GM21381 (cell line): ENCODE measurements at regions not wholly inside any gene's neighbourhood (a gene's known extent, or its start where the extent isn't known, plus 50 kb on each side); places are given as distances from the start of the nearest gene placed in this dataset.
"Not testable (repeated sequence)": the region's sequence is repeated elsewhere in the genome, so short reads cannot be mapped to it uniquely, and the experiment has no call there.

Experiments
- ATAC-seq: cut with Tn5 transposase; IDR thresholded peaks from one replicate; pipeline ENCODE4 v1.9.1; 2021; ENCODE audit warnings: mild to moderate bottlenecking, moderate library complexity; ENCODE audit not compliant: unreplicated experiment

GRCh38 chr2:223283329-223283728 is 231.3 kb downstream of the KCNE4 start:
- ATAC-seq: no peak

- ATAC-seq: no peak
These were observed 231.8 kb downstream of the KCNE4 start for GRCh38 chr2:223283771-223284170.

GRCh38 chr2:223285370-223286265 is 233.6 kb downstream of the KCNE4 start:
- no peak for ATAC-seq

- no peak for ATAC-seq
These were observed 242.8 kb downstream of the KCNE4 start for GRCh38 chr2:223294756-223295155.

GRCh38 chr2:223297788-223298187 is 245.8 kb downstream of the KCNE4 start:
- ATAC-seq: no peak

- ATAC-seq: not testable (repeated sequence)
These were observed 246.3 kb downstream of the KCNE4 start for GRCh38 chr2:223298329-223298728.

GRCh38 chr2:223300326-223300725 is 248.3 kb downstream of the KCNE4 start:
- no peak for ATAC-seq

GRCh38 chr2:223306371-223306770 is 254.4 kb downstream of the KCNE4 start:
- peak; percentile 65 for ATAC-seq

- no peak for ATAC-seq
These were observed 260.1 kb downstream of the KCNE4 start for GRCh38 chr2:223311889-223312680.

- ATAC-seq: no peak
These were observed 261.1 kb downstream of the KCNE4 start for GRCh38 chr2:223313101-223313500.

- no peak for ATAC-seq
These were observed 262.8 kb downstream of the KCNE4 start for GRCh38 chr2:223314811-223315210.

- ATAC-seq: no peak
These were observed 263.8 kb downstream of the KCNE4 start for GRCh38 chr2:223315813-223316212.

- ATAC-seq: no peak
These were observed 264.4 kb downstream of the KCNE4 start for GRCh38 chr2:223316342-223316741.

- ATAC-seq: no peak
These were observed 267.6 kb downstream of the KCNE4 start for GRCh38 chr2:223319601-223320000.

GRCh38 chr2:223324402-223324801 is 272.4 kb downstream of the KCNE4 start:
- ATAC-seq: no peak

- ATAC-seq: no peak
These were observed 273.6 kb downstream of the SCG2 start for GRCh38 chr2:223328578-223328977.

- not testable (repeated sequence) for ATAC-seq
These were observed 271.4 kb downstream of the SCG2 start for GRCh38 chr2:223330747-223331146.

GRCh38 chr2:223338016-223338415 is 264.1 kb downstream of the SCG2 start:
- no peak for ATAC-seq

GRCh38 chr2:223357076-223357475 is 245.1 kb downstream of the SCG2 start:
- no peak for ATAC-seq

- no peak for ATAC-seq
These were observed 239.1 kb downstream of the SCG2 start for GRCh38 chr2:223363085-223363484.

- ATAC-seq: no peak
These were observed 236.9 kb downstream of the SCG2 start for GRCh38 chr2:223365158-223365679.

GRCh38 chr2:223366566-223366965 is 235.6 kb downstream of the SCG2 start:
- no peak for ATAC-seq
